ENCODE measurements at regions not wholly inside any gene's neighbourhood (a gene's known extent, or its start where the extent isn't known, plus 50 kb on each side); places are given as distances from the start of the nearest gene placed in this dataset.

- Histone ChIP-seq H2AFZ (ENCODE audit: low read depth, low read length) (no peak overlapping the region), H3K4me2 (ENCODE audit: insufficient read depth, low read length) (no peak overlapping the region), H3K9ac (replicated peaks; ENCODE audit: extremely low read depth, insufficient read depth, low read length) (no peak overlapping the region), H3K9me1 (replicated peaks; ENCODE audit: control insufficient read depth, extremely low read depth, insufficient read depth, low read length) (no peaks in the 10 kb centered on the region), H3K4me3 (replicated peaks in 1 of 3; ENCODE audit: insufficient read depth in 1 of 3, low read depth in 1 of 3, low read length in 3 of 3) (no peak overlapping the region), H3K79me2 (ENCODE audit: control insufficient read depth, insufficient read depth, low read length) (no peaks in the 10 kb centered on the region), H4K20me1 (replicated peaks; ENCODE audit: control insufficient read depth, extremely low read depth, insufficient read depth, low read length) (no peaks in the 10 kb centered on the region), H3K36me3 (ENCODE audit: control insufficient read depth in 2 of 2, extremely low read depth in 1 of 2, insufficient read depth in 2 of 2, low read length in 2 of 2) (no peaks in the 10 kb centered on the region), H3K27ac (ENCODE audit: insufficient read depth, low read depth, low read length) (no peak overlapping the region), H3K9me3 (replicated peaks; ENCODE audit: control insufficient read depth, insufficient read depth, low read length) (no peaks in the 10 kb centered on the region), H3K27me3 (ENCODE audit: control insufficient read depth in 2 of 2, insufficient read depth in 2 of 2, low read length in 2 of 2) (no peaks in the 10 kb centered on the region), H3K4me1 (ENCODE audit: control insufficient read depth, extremely low read depth, insufficient read depth, low read length) (peaks cover 9% of the 10 kb centered on the region)
- POLR2A ChIA-PET = no interaction called here
- dilution Hi-C loops (cut with MboI; ENCODE audit: extremely low pct_ligation_motif_present, low sequenced_read_pairs) (no loop called here), intact Hi-C loops (cut with micrococcal nuclease) (no loop called here)
- no TSS peak for BruUV-seq (replicated peaks)
- CTCF ChIA-PET = interaction anchor here (0.8 to 8.4 kb wide), 3 partner anchors 10 to 50 kb away, joined by 3 to 107 read pairs (median 4); no protein-coding TSS in a partner anchor
- TF ChIP-seq MAX (IDR thresholded peaks at IDR 0.05; ENCODE audit: insufficient read depth, insufficient read length) (no peak), POLR2A (IDR thresholded peaks at IDR 0.05; ENCODE audit: low read depth, low read length) (no peak), FOS (IDR thresholded peaks at IDR 0.05; ENCODE audit: borderline replicate concordance, insufficient read depth, low read length) (no peak), JUN (IDR thresholded peaks at IDR 0.05; ENCODE audit: borderline replicate concordance, insufficient read depth, insufficient read length, low read depth) (no peak), GATA2 (IDR thresholded peaks at IDR 0.05; ENCODE audit: insufficient read depth, insufficient read length, low read depth, low read length) (no peak), EZH2 (IDR thresholded peaks at IDR 0.05; ENCODE audit: borderline replicate concordance, low read depth, low read length, severe bottlenecking) (no peak), MYC (IDR thresholded peaks at IDR 0.05; ENCODE audit: low read depth, low read length) (no peak), POLR2AphosphoS5 (IDR thresholded peaks at IDR 0.05; ENCODE audit: insufficient read depth, low read depth, low read length) (no peak)
- TF ChIP-seq, protein P1, sequence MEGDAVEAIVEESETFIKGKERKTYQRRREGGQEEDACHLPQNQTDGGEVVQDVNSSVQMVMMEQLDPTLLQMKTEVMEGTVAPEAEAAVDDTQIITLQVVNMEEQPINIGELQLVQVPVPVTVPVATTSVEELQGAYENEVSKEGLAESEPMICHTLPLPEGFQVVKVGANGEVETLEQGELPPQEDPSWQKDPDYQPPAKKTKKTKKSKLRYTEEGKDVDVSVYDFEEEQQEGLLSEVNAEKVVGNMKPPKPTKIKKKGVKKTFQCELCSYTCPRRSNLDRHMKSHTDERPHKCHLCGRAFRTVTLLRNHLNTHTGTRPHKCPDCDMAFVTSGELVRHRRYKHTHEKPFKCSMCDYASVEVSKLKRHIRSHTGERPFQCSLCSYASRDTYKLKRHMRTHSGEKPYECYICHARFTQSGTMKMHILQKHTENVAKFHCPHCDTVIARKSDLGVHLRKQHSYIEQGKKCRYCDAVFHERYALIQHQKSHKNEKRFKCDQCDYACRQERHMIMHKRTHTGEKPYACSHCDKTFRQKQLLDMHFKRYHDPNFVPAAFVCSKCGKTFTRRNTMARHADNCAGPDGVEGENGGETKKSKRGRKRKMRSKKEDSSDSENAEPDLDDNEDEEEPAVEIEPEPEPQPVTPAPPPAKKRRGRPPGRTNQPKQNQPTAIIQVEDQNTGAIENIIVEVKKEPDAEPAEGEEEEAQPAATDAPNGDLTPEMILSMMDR (IDR thresholded peaks at IDR 0.05; ENCODE audit: extremely low read depth in 1 of 2, insufficient read depth in 1 of 2, low read depth in 1 of 2, low read length in 2 of 2) = no peak
- FAIRE-seq (no peak), DNase-seq (ENCODE audit: low read depth, low spot score) (no peak)
Measured at GRCh38 chr15:31442226-31442625, 115.6 kb downstream of the KLF13 start.

All from endothelial cell of umbilical vein (primary cell).